T-cell (primary cell): ENCODE measurements at regions not wholly inside any gene's neighbourhood (a gene's known extent, or its start where the extent isn't known, plus 50 kb on each side); places are given as distances from the start of the nearest gene placed in this dataset.

Experiments used
- ATAC-seq, 4 experiments: fragments of 200-7000 bp in 3 of 4; fragments of 150-1000 bp in 1 of 4; cut with Tn5 transposase; replicated peaks in 1 of 4; 1 replicate in 3 of 4; 2 replicates in 1 of 4; pipeline ENCODE4 v1.10.0; 2021; ENCODE audit warnings: moderate library complexity in 3 of 4, mild to moderate bottlenecking in 2 of 4, moderate number of reproducible peaks in 1 of 4
- CTCF ChIA-PET, 2 donors: fragments of 300-600 bp; sonication (Branson Sonifier 250); formaldehyde crosslinking; loops; one replicate each; lab custom pipeline; 2022; ENCODE audit warnings: antibody characterized with exemption in 2 of 2; lab: Charles Lee
- POLR2A ChIA-PET, 2 donors: fragments of 300-600 bp; sonication (Branson Sonifier 250); formaldehyde crosslinking; loops; one replicate each; lab custom pipeline; 2022; ENCODE audit warnings: antibody characterized with exemption in 2 of 2; lab: Charles Lee
- DNase-seq, 35 experiments: peaks; one replicate each; pipeline versions ENCODE4 v3.0.0 to v3.0.0-alpha.2; 2013 to 2023
- H3K27ac ChIP-seq: one replicate; pipeline ENCODE4 v1.5.1; 2013; ENCODE audit warnings: low read length
- H3K27me3 ChIP-seq, 2 experiments: replicated peaks in 1 of 2; 1 replicate in 1 of 2; 2 replicates in 1 of 2; pipeline versions ENCODE4 v1.6.1 to v1.7.0; 2013; ENCODE audit warnings: low read length in 1 of 2, mixed read lengths in 1 of 2; ENCODE audit not compliant: control insufficient read depth in 2 of 2, insufficient read depth in 2 of 2; ENCODE audit errors: extremely low read depth in 1 of 2
- H3K36me3 ChIP-seq, 2 donors: 1 replicate in 1 of 2; 2 replicates in 1 of 2; pipeline versions ENCODE4 v1.6.1 to v1.7.0; 2013; ENCODE audit warnings: low read length in 1 of 2; ENCODE audit not compliant: control insufficient read depth in 2 of 2, insufficient read depth in 1 of 2; ENCODE audit errors: extremely low read depth in 1 of 2
- H3K4me1 ChIP-seq, 2 experiments: 1 replicate in 1 of 2; 2 replicates in 1 of 2; pipeline versions ENCODE4 v1.6.1 to v1.7.0; 2013; ENCODE audit warnings: low read length in 2 of 2, mixed read lengths in 1 of 2; ENCODE audit not compliant: insufficient read depth in 2 of 2, control insufficient read depth in 1 of 2; ENCODE audit errors: extremely low read depth in 1 of 2
- H3K4me3 ChIP-seq, 2 donors: 1 replicate in 1 of 2; 2 replicates in 1 of 2; pipeline versions ENCODE4 v1.5.1 to v1.7.0; 2013; ENCODE audit warnings: mild to moderate bottlenecking in 2 of 2, low read length in 1 of 2, moderate library complexity in 1 of 2; ENCODE audit not compliant: control insufficient read depth in 1 of 2; ENCODE audit errors: extremely low read depth in 1 of 2
- H3K9me3 ChIP-seq: 2 replicates; pipeline ENCODE4 v1.7.0; 2013
- H3K27ac Mint-ChIP-seq, 2 donors: one replicate each; pipeline ENCODE4 v1.8.0; 2020 to 2021; ENCODE audit warnings: mild to moderate bottlenecking in 2 of 2, mixed read lengths in 2 of 2
- H3K27me3 Mint-ChIP-seq, 2 donors: one replicate each; pipeline ENCODE4 v1.8.0; 2021 to 2022; ENCODE audit warnings: mixed read lengths in 2 of 2
- H3K36me3 Mint-ChIP-seq: one replicate; pipeline ENCODE4 v1.8.0; 2021; ENCODE audit warnings: mixed read lengths
- H3K4me1 Mint-ChIP-seq, 3 donors: one replicate each; pipeline ENCODE4 v1.8.0; 2020 to 2022; ENCODE audit warnings: mixed read lengths in 3 of 3, mild to moderate bottlenecking in 1 of 3
- H3K4me3 Mint-ChIP-seq, 3 donors: one replicate each; pipeline ENCODE4 v1.8.0; 2020 to 2022; ENCODE audit warnings: mild to moderate bottlenecking in 3 of 3, mixed read lengths in 3 of 3, moderate library complexity in 3 of 3
- H3K9me3 Mint-ChIP-seq, 3 donors: one replicate each; pipeline ENCODE4 v1.8.0; 2020 to 2022; ENCODE audit warnings: mixed read lengths in 3 of 3
- WGBS: methylation state at CpG from one replicate; pipeline ENCODE4 v1.1.5; 2013; ENCODE audit warnings: missing lambda C conversion rate; ENCODE audit not compliant: insufficient coverage; 5-methylcytosine and 5-hydroxymethylcytosine counted together

DNA sequence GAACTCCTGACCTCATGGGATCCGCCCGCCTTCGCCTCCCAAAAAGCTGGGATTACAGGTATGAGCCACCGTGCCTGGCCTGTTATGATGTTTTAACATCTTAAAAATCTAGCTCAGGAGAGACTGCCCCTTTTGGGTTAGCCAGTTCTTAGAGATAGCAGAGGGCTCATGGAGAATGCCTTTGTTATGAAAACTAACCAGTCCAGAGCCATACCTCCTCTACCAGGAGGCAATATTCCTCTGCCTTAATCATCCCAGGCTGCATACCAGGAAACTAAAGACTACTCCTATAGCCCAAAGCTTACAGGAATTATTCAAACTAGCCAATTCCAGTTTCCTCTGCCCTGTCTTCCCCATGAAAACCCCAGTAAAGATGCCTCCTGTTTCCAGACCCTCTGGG is 96.0 kb upstream of the MDM1 start:
- DNase-seq = no peak
- H3K9me3 ChIP-seq = no peaks in the 10 kb centered on the region
- H3K27ac ChIP-seq = no peak overlapping the region
- H3K36me3 ChIP-seq = no peaks in the 10 kb centered on the region
- H3K4me1 Mint-ChIP-seq = peaks cover 0 to 7% (median 2%) of the 10 kb centered on the region in 3 donors
- H3K4me1 ChIP-seq = no peaks in the 10 kb centered on the region
- no peaks in the 10 kb centered on the region for H3K27me3 ChIP-seq
- H3K36me3 Mint-ChIP-seq = peaks cover 1% of the 10 kb centered on the region
- H3K27me3 Mint-ChIP-seq = no peaks in the 10 kb centered on the region
- H3K27ac Mint-ChIP-seq = no peak overlapping the region
- H3K4me3 Mint-ChIP-seq = no peak overlapping the region
- H3K9me3 Mint-ChIP-seq = no peaks in the 10 kb centered on the region
- ChIA-PET POLR2A (interaction anchor here in 1 of 2 donors (0.7 kb wide), 1 partner anchor 186 kb away, joined by 3 read pairs; no protein-coding TSS in a partner anchor), CTCF (no interaction called here)
- no peak overlapping the region for H3K4me3 ChIP-seq
- ATAC-seq = no peak
- WGBS = 100% methylated on average over 2 of the region's 4 CpGs

DNA sequence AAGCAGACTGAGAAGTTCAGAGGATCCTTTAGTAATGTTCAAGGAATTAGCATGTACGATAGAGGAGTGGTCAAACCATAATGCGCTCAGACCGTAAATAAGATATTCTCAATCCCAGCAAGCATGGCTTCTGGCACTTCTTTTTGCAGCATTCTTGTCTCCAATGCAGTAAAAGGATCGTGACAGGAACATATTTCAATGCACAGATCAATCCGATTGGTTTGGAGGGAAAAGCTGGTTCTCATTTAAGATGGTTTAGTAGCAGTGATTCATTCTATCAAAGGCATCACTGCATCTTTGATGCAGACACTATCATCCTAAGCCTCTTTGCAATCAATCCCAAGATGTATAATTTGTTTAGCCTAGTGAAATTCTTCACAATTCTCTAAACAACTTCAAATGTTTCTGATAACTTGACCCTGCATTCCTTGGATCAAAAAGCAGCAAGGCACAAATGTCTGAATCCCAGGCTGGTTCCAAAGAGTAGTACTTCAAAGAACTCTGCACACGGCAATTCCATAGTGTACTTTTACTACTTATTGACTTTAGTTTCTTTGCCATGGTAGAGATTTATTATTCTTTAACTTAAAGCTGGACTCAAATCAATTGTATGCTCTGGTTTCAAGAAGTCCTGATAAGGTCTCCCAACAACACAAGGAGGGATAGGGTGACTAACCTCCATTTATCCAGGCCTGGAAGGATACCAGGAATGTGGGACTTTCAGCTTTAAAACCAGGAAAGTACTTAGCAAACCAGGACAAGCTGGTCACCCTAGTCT is 96.8 kb upstream of the MDM1 start:
- no peaks in the 10 kb centered on the region for H3K36me3 ChIP-seq
- Mint-ChIP-seq H3K4me3 (no peak overlapping the region), H3K4me1 (peaks cover 0 to 4% (median 0%) of the 10 kb centered on the region in 3 donors), H3K9me3 (no peaks in the 10 kb centered on the region), H3K36me3 (peaks cover 8% of the 10 kb centered on the region), H3K27me3 (no peaks in the 10 kb centered on the region), H3K27ac (no peak overlapping the region)
- no peaks in the 10 kb centered on the region for H3K4me1 ChIP-seq
- H3K4me3 ChIP-seq = no peak overlapping the region
- CTCF ChIA-PET = no interaction called here
- no peaks in the 10 kb centered on the region for H3K27me3 ChIP-seq
- POLR2A ChIA-PET = no interaction called here
- H3K27ac ChIP-seq = no peak overlapping the region
- no peak for DNase-seq
- no peak for ATAC-seq
- no peaks in the 10 kb centered on the region for H3K9me3 ChIP-seq
- 100% methylated on average over 3 of the region's 6 CpGs for WGBS

DNA sequence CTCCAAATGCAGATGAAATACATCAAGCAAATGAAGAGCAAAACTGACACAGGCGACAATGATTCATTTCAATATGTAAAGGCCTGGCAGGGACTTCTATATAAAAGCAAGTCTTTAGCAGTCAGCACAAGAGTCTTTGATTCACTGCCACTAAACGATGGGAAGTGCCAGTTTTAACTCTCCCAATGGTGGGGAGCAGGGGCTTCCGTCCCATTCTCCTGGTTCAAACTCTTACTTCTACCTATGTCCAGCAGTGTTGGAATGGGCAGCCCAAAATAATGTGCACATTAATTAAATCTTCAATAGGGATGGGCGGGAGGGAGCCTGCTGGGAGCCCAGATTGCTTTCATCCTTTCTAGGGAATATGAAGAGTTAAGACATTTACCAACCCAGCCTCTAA is 97.5 kb upstream of the MDM1 start:
- H3K36me3 ChIP-seq = no peaks in the 10 kb centered on the region
- no peaks in the 10 kb centered on the region for H3K9me3 ChIP-seq
- no peak overlapping the region for H3K4me3 ChIP-seq
- ChIA-PET CTCF (no interaction called here), POLR2A (no interaction called here)
- no peak overlapping the region for H3K27ac ChIP-seq
- H3K4me1 ChIP-seq = no peaks in the 10 kb centered on the region
- Mint-ChIP-seq H3K36me3 (peaks cover 12% of the 10 kb centered on the region), H3K9me3 (no peaks in the 10 kb centered on the region), H3K4me3 (no peak overlapping the region), H3K4me1 (peaks cover 0 to 4% (median 0%) of the 10 kb centered on the region in 3 donors), H3K27ac (no peak overlapping the region), H3K27me3 (no peaks in the 10 kb centered on the region)
- ATAC-seq (no peak), DNase-seq (no peak)
- no peaks in the 10 kb centered on the region for H3K27me3 ChIP-seq
- 100% methylated on average over 1 of the region's 4 CpGs for WGBS

DNA sequence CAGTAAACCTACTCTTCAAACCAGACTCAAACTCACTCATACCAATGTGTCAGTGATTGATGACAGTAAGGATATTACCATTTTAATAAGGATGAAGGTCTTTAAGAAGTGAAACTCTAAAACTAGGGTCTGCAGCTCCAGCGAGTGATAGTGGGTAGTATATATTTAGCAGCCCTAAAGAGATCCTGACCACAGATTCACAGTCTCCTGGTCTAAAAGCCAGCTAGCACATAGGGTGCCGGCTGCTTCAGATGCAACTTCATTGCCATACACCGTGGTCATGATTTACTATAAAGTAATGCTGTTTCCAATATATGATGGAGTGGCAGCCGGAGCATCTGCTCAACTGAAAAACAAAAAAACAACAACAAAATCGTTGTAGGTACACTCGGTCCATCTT is 99.6 kb upstream of the MDM1 start:
- Mint-ChIP-seq H3K27me3 (no peaks in the 10 kb centered on the region), H3K4me3 (no peak overlapping the region), H3K36me3 (peaks cover 24% of the 10 kb centered on the region), H3K27ac (peak overlapping the region in 1 of 2 donors; percentile 33), H3K9me3 (peaks cover 0 to 8% (median 8%) of the 10 kb centered on the region in 3 donors), H3K4me1 (peaks cover 0 to 2% (median 0%) of the 10 kb centered on the region in 3 donors)
- H3K27me3 ChIP-seq = no peaks in the 10 kb centered on the region
- H3K9me3 ChIP-seq = no peaks in the 10 kb centered on the region
- ATAC-seq (no peak), DNase-seq (no peak)
- no peak overlapping the region for H3K27ac ChIP-seq
- ChIA-PET POLR2A (no interaction called here), CTCF (no interaction called here)
- 88% methylated on average over 1 of the region's 6 CpGs for WGBS
- H3K36me3 ChIP-seq = no peaks in the 10 kb centered on the region
- H3K4me3 ChIP-seq = no peak overlapping the region
- H3K4me1 ChIP-seq = no peaks in the 10 kb centered on the region

DNA sequence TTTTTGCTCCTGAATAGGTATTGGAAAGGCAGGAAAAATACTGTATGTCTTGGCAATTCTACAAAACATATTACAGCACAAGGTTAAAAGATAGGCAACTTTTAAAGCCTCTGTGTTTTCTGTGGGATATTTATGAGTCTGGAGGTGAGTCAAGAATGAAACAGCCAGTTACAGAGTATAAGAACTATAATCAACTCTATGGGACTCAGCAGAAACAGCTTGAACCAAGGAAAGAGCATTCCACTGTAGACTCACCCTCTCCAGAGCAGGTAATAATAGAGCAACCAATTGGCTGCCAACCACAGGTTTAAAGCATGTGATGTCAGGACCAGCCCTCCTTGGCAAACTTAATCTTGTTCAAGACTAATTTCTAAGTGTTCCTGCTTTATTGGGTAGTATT is 100.5 kb upstream of the MDM1 start:
- ChIA-PET CTCF (no interaction called here), POLR2A (no interaction called here)
- H3K4me3 Mint-ChIP-seq = no peak overlapping the region
- Histone ChIP-seq H3K9me3 (no peaks in the 10 kb centered on the region), H3K4me3 (no peak overlapping the region), H3K4me1 (no peaks in the 10 kb centered on the region), H3K36me3 (no peaks in the 10 kb centered on the region), H3K27ac (no peak overlapping the region), H3K27me3 (no peaks in the 10 kb centered on the region)
- H3K36me3 Mint-ChIP-seq = peaks cover 29% of the 10 kb centered on the region
- peaks cover 0 to 2% (median 0%) of the 10 kb centered on the region in 3 donors for H3K4me1 Mint-ChIP-seq
- H3K9me3 Mint-ChIP-seq = peaks cover 0 to 8% (median 8%) of the 10 kb centered on the region in 3 donors
- no peaks in the 10 kb centered on the region for H3K27me3 Mint-ChIP-seq
- ATAC-seq (no peak), DNase-seq (no peak)
- no peak overlapping the region for H3K27ac Mint-ChIP-seq

DNA sequence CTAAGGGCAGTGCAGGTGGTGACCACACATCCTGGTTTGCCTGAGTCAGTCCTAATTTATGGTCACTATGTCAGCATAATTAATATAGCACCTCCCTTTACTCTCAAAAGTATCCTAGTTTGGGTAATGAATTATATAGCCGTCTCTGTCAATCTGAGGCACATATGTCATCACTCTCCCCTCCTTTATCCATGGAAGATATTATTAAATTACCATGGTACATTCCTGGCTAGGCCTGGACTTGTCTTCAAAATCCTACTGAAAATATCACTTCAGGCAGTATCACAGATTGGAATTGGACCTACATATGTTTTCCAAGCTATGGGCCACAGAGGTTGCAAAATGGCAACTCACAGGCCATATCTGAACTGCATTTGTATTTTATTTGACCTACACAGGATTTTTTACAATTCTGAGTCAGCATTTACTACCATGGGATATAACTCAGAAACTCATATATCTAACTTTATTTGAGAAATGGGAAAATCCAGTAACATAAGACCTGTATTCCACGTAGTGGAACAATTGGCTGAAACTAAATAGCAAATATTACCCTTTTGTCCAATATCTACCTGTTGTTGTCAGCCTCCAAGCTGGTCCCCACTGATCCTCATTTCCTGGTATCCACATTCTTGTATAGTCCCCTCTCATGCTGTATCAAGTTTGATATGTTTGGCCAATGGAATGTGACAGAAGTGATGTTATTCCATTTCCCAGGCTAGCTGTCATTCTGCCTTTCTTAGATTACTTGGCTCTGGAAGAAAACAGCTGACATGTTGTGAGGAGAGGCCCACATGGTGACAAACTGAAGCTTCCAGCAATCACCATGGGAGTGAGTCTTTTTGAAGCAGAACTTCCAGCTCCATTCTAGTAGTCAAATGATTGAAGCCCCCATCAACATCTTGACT is 102.5 kb upstream of the MDM1 start:
- H3K27ac ChIP-seq = no peak overlapping the region
- POLR2A ChIA-PET = interaction anchor here in 1 of 2 donors (0.6 kb wide), 1 partner anchor 1164 kb away, joined by 5 read pairs; no protein-coding TSS in a partner anchor
- no peaks in the 10 kb centered on the region for H3K27me3 Mint-ChIP-seq
- no peaks in the 10 kb centered on the region for H3K27me3 ChIP-seq
- CTCF ChIA-PET = interaction anchor here in 1 of 2 donors (0.8 kb wide), 1 partner anchor 24 kb away, joined by 3 read pairs; no protein-coding TSS in a partner anchor
- no CpG with 5 or more reads among the region's 2 CpGs for WGBS
- no peak overlapping the region for H3K4me3 ChIP-seq
- no peak overlapping the region for H3K4me3 Mint-ChIP-seq
- H3K4me1 ChIP-seq = no peaks in the 10 kb centered on the region
- H3K36me3 ChIP-seq = no peaks in the 10 kb centered on the region
- no peak overlapping the region for H3K27ac Mint-ChIP-seq
- H3K9me3 Mint-ChIP-seq = peaks cover 0 to 8% (median 8%) of the 10 kb centered on the region in 3 donors
- peaks cover 34% of the 10 kb centered on the region for H3K36me3 Mint-ChIP-seq
- no peaks in the 10 kb centered on the region for H3K9me3 ChIP-seq
- DNase-seq = no peak
- peaks cover 0 to 6% (median 5%) of the 10 kb centered on the region in 3 donors for H3K4me1 Mint-ChIP-seq
- ATAC-seq = no peak
